ENCODE measurements at regions not wholly inside any gene's neighbourhood (a gene's known extent, or its start where the extent isn't known, plus 50 kb on each side); places are given as distances from the start of the nearest gene placed in this dataset.

GRCh38 chr5:9903801-9904200 is 273.6 kb upstream of the TAS2R1 start:
- no peak overlapping the region for H3K23ac ChIP-seq (ENCODE audit: low read depth, low read length)
- BruUV-seq (replicated peaks), result no TSS peak
- H3K9me3 ChIP-seq (ENCODE audit: control insufficient read depth, insufficient read depth, low read length), result no peaks in the 10 kb centered on the region
- no peaks in the 10 kb centered on the region; the same call in 1 of the 2 replicates for H3K9me1 ChIP-seq (ENCODE audit: insufficient read depth, low read length)
- no peak overlapping the region for H3K4me2 ChIP-seq (ENCODE audit: low read depth, low read length)
- H3K4me1 ChIP-seq (ENCODE audit: control insufficient read depth, insufficient read depth, low read length), result no peaks in the 10 kb centered on the region
- no peak; the same call in 1 of the 2 replicates for ATAC-seq (ENCODE audit: low read depth)
- no peak overlapping the region for H2BK15ac ChIP-seq (ENCODE audit: low read depth, low read length)
- no peak overlapping the region for H3K27ac ChIP-seq (ENCODE audit: insufficient read depth, low read length)
- peak overlapping the region; percentile 34 for H2AFZ ChIP-seq (replicated peaks; ENCODE audit: low read length, poor library complexity)
- CTCF ChIA-PET, result no interaction called here
- H3K9ac ChIP-seq (ENCODE audit: low read depth, low read length), result no peak overlapping the region
- in situ Hi-C loops (cut with MboI; ENCODE audit: low sequenced_read_pairs), result no loop called here
- H4K20me1 ChIP-seq (ENCODE audit: insufficient read depth, low read length), result no peaks in the 10 kb centered on the region
- H3K79me1 ChIP-seq (ENCODE audit: low read depth in 1 of 2, low read length in 2 of 2), result no peaks in the 10 kb centered on the region
- DNase-seq, result peak; percentile 62
- H3K56ac ChIP-seq (ENCODE audit: extremely low read depth, insufficient read depth, low read length), result no peak overlapping the region
- H2BK5ac ChIP-seq (ENCODE audit: low read depth, low read length, poor library complexity, severe bottlenecking), result no peak overlapping the region
- H3K4ac ChIP-seq (ENCODE audit: low read depth, low read length), result no peak overlapping the region
- POLR2A ChIA-PET (ENCODE audit: unreplicated experiment), result no interaction called here
- H3K36me3 ChIP-seq (ENCODE audit: control insufficient read depth, insufficient read depth, low read length), result no peaks in the 10 kb centered on the region
- no peak overlapping the region for H2BK20ac ChIP-seq (ENCODE audit: low read depth, low read length)
- H2BK120ac ChIP-seq (ENCODE audit: low read depth, low read length), result no peak overlapping the region
- H4K5ac ChIP-seq (ENCODE audit: low read depth, low read length), result no peak overlapping the region
- H2AK9ac ChIP-seq (replicated peaks; ENCODE audit: low read depth, low read length, poor library complexity), result no peak overlapping the region
- H3K4me3 ChIP-seq (ENCODE audit: insufficient read depth, low read depth, low read length), result no peak overlapping the region
- H3K14ac ChIP-seq (replicated peaks; ENCODE audit: low read depth, low read length), result no peak overlapping the region
- no peaks in the 10 kb centered on the region; the same call in 1 of the 2 replicates for H3K27me3 ChIP-seq (ENCODE audit: control insufficient read depth, insufficient read depth, low read length)
- no peak overlapping the region for H4K8ac ChIP-seq (ENCODE audit: low read depth in 2 of 2, low read length in 2 of 2)
- no peak for TF ChIP-seq FOS (IDR thresholded peaks at IDR 0.05; ENCODE audit: low read depth, low read length)
- no peak for TF ChIP-seq RCOR1 (IDR thresholded peaks at IDR 0.05; ENCODE audit: insufficient replicate concordance, low read length)
- TF ChIP-seq SMC3 (IDR thresholded peaks at IDR 0.05; ENCODE audit: low read depth, low read length), result no peak
- TF ChIP-seq NFE2L2 (IDR thresholded peaks at IDR 0.05; ENCODE audit: low read depth, low read length), result no peak
- no peak for TF ChIP-seq ELK1 (IDR thresholded peaks at IDR 0.05; ENCODE audit: borderline replicate concordance, low read depth, low read length)
- TF ChIP-seq MAZ (IDR thresholded peaks at IDR 0.05; ENCODE audit: borderline replicate concordance, low read depth, low read length), result no peak
- TF ChIP-seq CEBPB (IDR thresholded peaks at IDR 0.05; ENCODE audit: low read depth, low read length), result no peak
- TF ChIP-seq USF2 (IDR thresholded peaks at IDR 0.05; ENCODE audit: low read depth, low read length), result no peak
- no peak for TF ChIP-seq POLR2A (IDR thresholded peaks at IDR 0.05; ENCODE audit: low read depth, low read length)
- TF ChIP-seq RFX5 (IDR thresholded peaks at IDR 0.05; ENCODE audit: low read depth, low read length), result no peak
- intact Hi-C loops (cut with micrococcal nuclease), result no loop called here
- no peak overlapping the region for H3K18ac ChIP-seq (ENCODE audit: low read depth, low read length)
- H2AK5ac ChIP-seq (ENCODE audit: low read depth, low read length), result no peak overlapping the region
- dilution Hi-C loops (cut with HindIII; ENCODE audit: low sequenced_read_pairs, unreplicated experiment), result no loop called here
- H4K91ac ChIP-seq (ENCODE audit: insufficient read depth, low read depth, low read length), result no peak overlapping the region

Data from IMR-90 (cell line).